ENCODE measurements at regions not wholly inside any gene's neighbourhood (a gene's known extent, or its start where the extent isn't known, plus 50 kb on each side); places are given as distances from the start of the nearest gene placed in this dataset.

DNA sequence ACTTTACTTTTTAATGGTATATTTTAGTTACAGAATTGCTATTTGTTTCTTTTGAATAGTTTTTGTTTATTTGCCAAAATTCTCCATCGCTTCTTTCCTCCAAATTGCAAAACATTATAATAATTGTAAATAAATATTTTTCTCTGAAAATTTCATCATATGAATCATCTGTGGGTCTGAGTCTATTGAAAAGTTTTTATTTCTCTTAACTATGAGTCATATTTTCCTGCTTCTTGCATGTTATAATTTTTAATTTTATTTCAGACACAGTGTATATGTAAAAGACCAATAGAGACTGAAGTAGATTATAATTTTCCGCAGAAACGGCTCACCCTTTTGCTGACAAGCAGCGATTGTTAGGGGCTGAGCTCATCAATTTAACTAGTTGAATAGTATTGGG lies 279.1 kb upstream of the IL12B start:
- no peak for TF ChIP-seq ZNF384 (IDR thresholded peaks at IDR 0.05; ENCODE audit: low read depth, low read length)
- no peak for TF ChIP-seq POLR2AphosphoS5 (IDR thresholded peaks at IDR 0.05; ENCODE audit: control insufficient read depth, insufficient read depth, low read depth, low read length)
- TF ChIP-seq, protein P1, sequence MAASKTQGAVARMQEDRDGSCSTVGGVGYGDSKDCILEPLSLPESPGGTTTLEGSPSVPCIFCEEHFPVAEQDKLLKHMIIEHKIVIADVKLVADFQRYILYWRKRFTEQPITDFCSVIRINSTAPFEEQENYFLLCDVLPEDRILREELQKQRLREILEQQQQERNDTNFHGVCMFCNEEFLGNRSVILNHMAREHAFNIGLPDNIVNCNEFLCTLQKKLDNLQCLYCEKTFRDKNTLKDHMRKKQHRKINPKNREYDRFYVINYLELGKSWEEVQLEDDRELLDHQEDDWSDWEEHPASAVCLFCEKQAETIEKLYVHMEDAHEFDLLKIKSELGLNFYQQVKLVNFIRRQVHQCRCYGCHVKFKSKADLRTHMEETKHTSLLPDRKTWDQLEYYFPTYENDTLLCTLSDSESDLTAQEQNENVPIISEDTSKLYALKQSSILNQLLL (CRISPR knock-in tag; IDR thresholded peaks at IDR 0.05; ENCODE audit: borderline replicate concordance), result no peak
- no peak for TF ChIP-seq CTCF (IDR thresholded peaks at IDR 0.05 in 2 of 3, conservative IDR thresholded peaks at IDR 0.05 in 1 of 3; ENCODE audit: insufficient read depth in 2 of 3, low read depth in 1 of 3, low read length in 3 of 3)
- no peak for TF ChIP-seq POLR2A (conservative IDR thresholded peaks at IDR 0.05)
